ENCODE measurements at regions not wholly inside any gene's neighbourhood (a gene's known extent, or its start where the extent isn't known, plus 50 kb on each side); places are given as distances from the start of the nearest gene placed in this dataset.

GRCh38 chr2:76256458-76257088, 545.9 kb upstream of the GCFC2 start:
- H3K9me3 ChIP-seq: no peaks in the 10 kb centered on the region
- intact Hi-C loops (cut with DNase I): no loop called here
- ATAC-seq (no peak), DNase-seq (no peak)
- no peak overlapping the region for H3K4me3 ChIP-seq
- H3K4me1 ChIP-seq: no peaks in the 10 kb centered on the region
- H3K27me3 ChIP-seq (ENCODE audit: insufficient read depth in 3 of 3, low read length in 2 of 3): no peaks in the 10 kb centered on the region
- H3K27ac ChIP-seq: no peak overlapping the region
- WGBS, 3 donors: 38 to 46% (median 41%) methylated on average over 3 of the region's 3 CpGs
- no peak for TF ChIP-seq CTCF (IDR thresholded peaks at IDR 0.05)
- H3K36me3 ChIP-seq (ENCODE audit: insufficient read depth in 1 of 2, low read depth in 1 of 2): no peaks in the 10 kb centered on the region

- no peaks in the 10 kb centered on the region for H3K4me1 ChIP-seq
- 10 to 14% (median 11%) methylated on average over 1 of the region's 1 CpG for WGBS, 3 donors
- no peak overlapping the region for H3K27ac ChIP-seq
- H3K9me3 ChIP-seq: no peaks in the 10 kb centered on the region
- H3K27me3 ChIP-seq (ENCODE audit: insufficient read depth in 3 of 3, low read length in 2 of 3): no peaks in the 10 kb centered on the region
- no peak overlapping the region for H3K4me3 ChIP-seq
- DNase-seq (no peak), ATAC-seq (no peak)
- intact Hi-C loops (cut with DNase I): no loop called here
- no peaks in the 10 kb centered on the region for H3K36me3 ChIP-seq (ENCODE audit: insufficient read depth in 1 of 2, low read depth in 1 of 2)
- TF ChIP-seq CTCF (IDR thresholded peaks at IDR 0.05): no peak
Observed at GRCh38 chr2:76252704-76253103, 542.0 kb upstream of the GCFC2 start.

- Histone ChIP-seq H3K4me3 (no peak overlapping the region), H3K27ac (no peak overlapping the region), H3K27me3 (ENCODE audit: insufficient read depth in 3 of 3, low read length in 2 of 3) (no peaks in the 10 kb centered on the region), H3K9me3 (no peaks in the 10 kb centered on the region), H3K4me1 (no peaks in the 10 kb centered on the region), H3K36me3 (ENCODE audit: insufficient read depth in 1 of 2, low read depth in 1 of 2) (no peaks in the 10 kb centered on the region)
- intact Hi-C loops (cut with DNase I): no loop called here
- ATAC-seq (no peak), DNase-seq (no peak)
- 63 to 90% (median 78%) methylated on average over 2 of the region's 2 CpGs for WGBS, 3 donors
- no peak for TF ChIP-seq CTCF (IDR thresholded peaks at IDR 0.05)
Observed at GRCh38 chr2:76251342-76251741, 540.6 kb upstream of the GCFC2 start.

- H3K36me3 ChIP-seq (ENCODE audit: insufficient read depth in 1 of 2, low read depth in 1 of 2): no peaks in the 10 kb centered on the region
- no peaks in the 10 kb centered on the region for H3K4me1 ChIP-seq
- TF ChIP-seq CTCF (IDR thresholded peaks at IDR 0.05): no peak
- H3K4me3 ChIP-seq: no peak overlapping the region
- DNase-seq: no peak
- no peak overlapping the region for H3K27ac ChIP-seq
- intact Hi-C loops (cut with DNase I): no loop called here
- WGBS, 3 donors: 22 to 31% (median 29%) methylated on average over 3 of the region's 3 CpGs
- ATAC-seq: no peak
- no peaks in the 10 kb centered on the region for H3K27me3 ChIP-seq (ENCODE audit: insufficient read depth in 3 of 3, low read length in 2 of 3)
- H3K9me3 ChIP-seq: no peaks in the 10 kb centered on the region
Observed at GRCh38 chr2:76247006-76247405, 536.3 kb upstream of the GCFC2 start.
